DND-41 (cell line): ENCODE measurements at regions not wholly inside any gene's neighbourhood (a gene's known extent, or its start where the extent isn't known, plus 50 kb on each side); places are given as distances from the start of the nearest gene placed in this dataset.

Experiments used
- EZH2 ChIP-seq: IDR thresholded peaks from 3 replicates; pipeline ENCODE4 v1.6.1; 2012; ENCODE audit warnings: borderline replicate concordance, low read depth, mild to moderate bottlenecking, moderate library complexity, low read length, inconsistent platforms; ENCODE audit not compliant: severe bottlenecking
- TF ChIP-seq, protein P1 (sequence below): IDR thresholded peaks from 2 replicates; pipeline ENCODE4 v1.5.1; 2012; ENCODE audit warnings: borderline replicate concordance, low read length, moderate library complexity, mild to moderate bottlenecking; ENCODE audit not compliant: poor library complexity, severe bottlenecking; ENCODE audit errors: extremely low read depth

DNA sequence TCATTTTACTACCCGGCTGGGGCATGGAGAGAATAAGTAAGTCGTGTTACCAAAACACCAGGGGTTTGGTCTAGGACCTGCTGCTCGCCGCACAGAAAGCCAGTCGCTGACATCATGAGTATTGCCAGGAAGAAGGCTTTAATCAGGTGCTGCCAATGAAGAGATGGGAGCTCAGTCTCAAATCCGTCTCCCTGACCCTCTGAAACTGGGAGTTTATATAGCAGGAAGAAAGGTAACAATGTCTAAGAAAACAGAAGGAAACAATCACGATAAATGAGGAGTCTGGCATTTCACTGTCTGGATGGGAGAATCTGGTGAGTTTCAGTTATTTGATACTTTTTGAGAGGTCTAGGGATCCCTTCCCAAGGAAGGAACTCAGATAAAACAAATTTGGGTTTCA, 437.9 kb upstream of the JARID2 start:
- TF ChIP-seq, protein P1, sequence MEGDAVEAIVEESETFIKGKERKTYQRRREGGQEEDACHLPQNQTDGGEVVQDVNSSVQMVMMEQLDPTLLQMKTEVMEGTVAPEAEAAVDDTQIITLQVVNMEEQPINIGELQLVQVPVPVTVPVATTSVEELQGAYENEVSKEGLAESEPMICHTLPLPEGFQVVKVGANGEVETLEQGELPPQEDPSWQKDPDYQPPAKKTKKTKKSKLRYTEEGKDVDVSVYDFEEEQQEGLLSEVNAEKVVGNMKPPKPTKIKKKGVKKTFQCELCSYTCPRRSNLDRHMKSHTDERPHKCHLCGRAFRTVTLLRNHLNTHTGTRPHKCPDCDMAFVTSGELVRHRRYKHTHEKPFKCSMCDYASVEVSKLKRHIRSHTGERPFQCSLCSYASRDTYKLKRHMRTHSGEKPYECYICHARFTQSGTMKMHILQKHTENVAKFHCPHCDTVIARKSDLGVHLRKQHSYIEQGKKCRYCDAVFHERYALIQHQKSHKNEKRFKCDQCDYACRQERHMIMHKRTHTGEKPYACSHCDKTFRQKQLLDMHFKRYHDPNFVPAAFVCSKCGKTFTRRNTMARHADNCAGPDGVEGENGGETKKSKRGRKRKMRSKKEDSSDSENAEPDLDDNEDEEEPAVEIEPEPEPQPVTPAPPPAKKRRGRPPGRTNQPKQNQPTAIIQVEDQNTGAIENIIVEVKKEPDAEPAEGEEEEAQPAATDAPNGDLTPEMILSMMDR: no peak
- TF ChIP-seq EZH2: no peak
